HG02571 (cell line): ENCODE measurements at regions not wholly inside any gene's neighbourhood (a gene's known extent, or its start where the extent isn't known, plus 50 kb on each side); places are given as distances from the start of the nearest gene placed in this dataset.
"Not testable (repeated sequence)": the region's sequence is repeated elsewhere in the genome, so short reads cannot be mapped to it uniquely, and the experiment has no call there.

Experiments
- ATAC-seq: cut with Tn5 transposase; IDR thresholded peaks from one replicate; pipeline ENCODE4 v1.9.1; 2021; ENCODE audit warnings: mild to moderate bottlenecking, moderate library complexity; ENCODE audit not compliant: unreplicated experiment

GRCh38 chr19:28700176-28700575 lies 512.8 kb downstream of the UQCRFS1 start:
- no peak for ATAC-seq

- ATAC-seq = no peak
Observed at GRCh38 chr19:28697308-28697707, 515.6 kb downstream of the UQCRFS1 start.

- no peak for ATAC-seq
Observed at GRCh38 chr19:28694812-28695211, 518.1 kb downstream of the UQCRFS1 start.

GRCh38 chr19:28691683-28692082 lies 521.3 kb downstream of the UQCRFS1 start:
- no peak for ATAC-seq

- ATAC-seq = not testable (repeated sequence)
Observed at GRCh38 chr19:28689464-28689863, 523.5 kb downstream of the UQCRFS1 start.

GRCh38 chr19:28687296-28687695 lies 525.7 kb downstream of the UQCRFS1 start:
- ATAC-seq = no peak

- no peak for ATAC-seq
Observed at GRCh38 chr19:28686756-28687155, 526.2 kb downstream of the UQCRFS1 start.

- no peak for ATAC-seq
Observed at GRCh38 chr19:28685802-28686201, 527.1 kb downstream of the UQCRFS1 start.

- ATAC-seq = not testable (repeated sequence)
Observed at GRCh38 chr19:28685077-28685476, 527.9 kb downstream of the UQCRFS1 start.

GRCh38 chr19:28680111-28680510 lies 532.8 kb downstream of the UQCRFS1 start:
- ATAC-seq = no peak

GRCh38 chr19:28670836-28671235 lies 542.1 kb downstream of the UQCRFS1 start:
- no peak for ATAC-seq

- ATAC-seq = no peak
Observed at GRCh38 chr19:28669804-28670203, 543.1 kb downstream of the UQCRFS1 start.

- no peak for ATAC-seq
Observed at GRCh38 chr19:28667348-28667977, 545.5 kb downstream of the UQCRFS1 start.

GRCh38 chr19:28665748-28666147 lies 547.2 kb downstream of the UQCRFS1 start:
- no peak for ATAC-seq

GRCh38 chr19:28656644-28657043 lies 556.3 kb downstream of the UQCRFS1 start:
- ATAC-seq = no peak

GRCh38 chr19:28655054-28655453 lies 557.9 kb downstream of the UQCRFS1 start:
- ATAC-seq = no peak

GRCh38 chr19:28652765-28653164 lies 560.2 kb downstream of the UQCRFS1 start:
- ATAC-seq = no peak

- ATAC-seq = no peak
Observed at GRCh38 chr19:28646629-28647028, 566.3 kb downstream of the UQCRFS1 start.

GRCh38 chr19:28644169-28644775 lies 568.7 kb downstream of the UQCRFS1 start:
- ATAC-seq = no peak

- ATAC-seq = no peak
Observed at GRCh38 chr19:28642787-28643683, 569.9 kb downstream of the UQCRFS1 start.

GRCh38 chr19:28641395-28641794 lies 571.6 kb downstream of the UQCRFS1 start:
- no peak for ATAC-seq

- ATAC-seq = no peak
Observed at GRCh38 chr19:28640506-28640905, 572.4 kb downstream of the UQCRFS1 start.
